HCT116 (cell line): ENCODE measurements at regions not wholly inside any gene's neighbourhood (a gene's known extent, or its start where the extent isn't known, plus 50 kb on each side); places are given as distances from the start of the nearest gene placed in this dataset.

Experiments used
- ATAC-seq: fragments of 200-7000 bp; cut with Tn5 transposase; 2 replicates; pipeline ENCODE4 v1.9.1; 2020; ENCODE audit warnings: mild to moderate bottlenecking, moderate library complexity
- BruUV-seq: library from RNA; stranded (reverse); fragments of 400-500 nt; replicated peaks from 2 replicates; lab custom pipeline; 2021; lab: Mats Ljungman, UMichigan
- CTCF ChIA-PET: fragments of 300-600 bp; sonication (Branson Sonifier 250); formaldehyde crosslinking; loops from one replicate; lab custom pipeline; 2021; ENCODE audit warnings: antibody characterized with exemption; lab: Charles Lee
- POLR2A ChIA-PET: fragments of 300-600, 350-600 bp; sonication (Branson Sonifier 250); formaldehyde crosslinking; loops from one replicate; lab custom pipeline; 2021; ENCODE audit warnings: antibody characterized with exemption; lab: Charles Lee
- RAD21 ChIA-PET, 2 experiments: fragments of 300-600 bp; sonication (Branson Sonifier 250); formaldehyde crosslinking; loops; one replicate each; lab custom pipeline; 2023; ENCODE audit warnings: low total read pairs in 2 of 2; ENCODE audit not compliant: uncharacterized antibody in 2 of 2, unreplicated experiment in 2 of 2, low non-redundant PET in 1 of 2; lab: Charles Lee
- DNase-seq: peaks from one replicate; pipeline ENCODE4 v3.0.0-alpha.2; 2010; ENCODE audit warnings: low read depth, low spot score
- H2AFZ ChIP-seq: fragments of 200-600 bp; shearing (Covaris generic), sonication (generic); 2 replicates; pipeline ENCODE4 v1.6.1; 2017; ENCODE audit warnings: low read depth, mixed run types, mixed read lengths, antibody characterized with exemption, low read length; ENCODE audit not compliant: poor library complexity, severe bottlenecking
- H3K27ac ChIP-seq: 2 replicates; pipeline ENCODE4 v1.5.1; 2012; ENCODE audit warnings: low read depth, low read length
- H3K27me3 ChIP-seq: fragments of 200-600 bp; sonication (generic); 2 replicates; pipeline ENCODE4 v1.6.1; 2016; ENCODE audit warnings: mixed run types, low read length, mixed read lengths; ENCODE audit not compliant: insufficient read depth
- H3K36me3 ChIP-seq, 2 experiments: fragments of 200-500 bp in 1 of 2; fragments of 200-600 bp in 1 of 2; sonication (Bioruptor generic) in 1 of 2; sonication (generic) in 1 of 2; 2 replicates each; pipeline versions ENCODE4 v1.5.1 to v1.6.1; 2014 to 2016; ENCODE audit warnings: low read length in 2 of 2, inconsistent platforms in 1 of 2, mixed read lengths in 1 of 2, mixed run types in 1 of 2; ENCODE audit not compliant: insufficient read depth in 2 of 2, control insufficient read depth in 1 of 2
- H3K4me1 ChIP-seq, 2 experiments: fragments of 200-600 bp in 1 of 2; sonication (generic) in 1 of 2; 2 replicates each; pipeline versions ENCODE4 v1.5.1 to v1.6.1; 2012 to 2017; ENCODE audit warnings: low read length in 2 of 2, inconsistent platforms in 1 of 2, mild to moderate bottlenecking in 1 of 2, mixed read lengths in 1 of 2, mixed run types in 1 of 2, moderate library complexity in 1 of 2; ENCODE audit not compliant: insufficient read depth in 2 of 2, control insufficient read depth in 1 of 2
- H3K4me2 ChIP-seq: fragments of 200-600 bp; sonication (generic); 2 replicates; pipeline ENCODE4 v1.6.1; 2017; ENCODE audit warnings: mixed run types, low read length, mixed read lengths
- H3K4me3 ChIP-seq, 2 experiments: fragments of 200-600 bp in 1 of 2; sonication (generic) in 1 of 2; replicated peaks in 1 of 2; 2 replicates each; pipeline ENCODE4 v1.5.1; 2011 to 2016; ENCODE audit warnings: low read length in 2 of 2, control low read depth in 1 of 2, low read depth in 1 of 2, mild to moderate bottlenecking in 1 of 2, mixed read lengths in 1 of 2, mixed run types in 1 of 2
- H3K79me2 ChIP-seq: fragments of 200-600 bp; sonication (generic); 2 replicates; pipeline ENCODE4 v1.6.1; 2017; ENCODE audit warnings: mild to moderate bottlenecking, mixed run types, low read length, moderate library complexity, mixed read lengths; ENCODE audit not compliant: insufficient read depth
- H3K9ac ChIP-seq: fragments of 200-600 bp; sonication (generic); 2 replicates; pipeline ENCODE4 v1.6.1; 2016; ENCODE audit warnings: low read length, mixed read lengths
- H3K9me2 ChIP-seq: fragments of 200-600 bp; sonication (generic), shearing (Covaris generic); 2 replicates; pipeline ENCODE4 v1.6.1; 2017; ENCODE audit warnings: mixed run types, mild to moderate bottlenecking, moderate library complexity; ENCODE audit not compliant: insufficient read depth
- H3K9me3 ChIP-seq, 2 experiments: fragments of 200-500 bp in 1 of 2; fragments of 200-600 bp in 1 of 2; sonication (Bioruptor generic) in 1 of 2; sonication (generic) in 1 of 2; 2 replicates each; pipeline ENCODE4 v1.6.1; 2014 to 2017; ENCODE audit warnings: low read length in 2 of 2, mixed read lengths in 2 of 2, inconsistent platforms in 1 of 2, low read depth in 1 of 2, mild to moderate bottlenecking in 1 of 2, mixed run types in 1 of 2, moderate library complexity in 1 of 2; ENCODE audit not compliant: control insufficient read depth in 1 of 2, insufficient read depth in 1 of 2
- H4K20me1 ChIP-seq: fragments of 200-600 bp; sonication (generic), shearing (Covaris generic); 2 replicates; pipeline ENCODE4 v1.6.1; 2017; ENCODE audit warnings: mixed run types, mild to moderate bottlenecking, moderate library complexity; ENCODE audit not compliant: insufficient read depth
- CBX3 ChIP-seq: IDR thresholded peaks from 2 replicates; pipeline ENCODE4 v1.6.1; 2012; ENCODE audit warnings: low read depth
- CEBPB ChIP-seq: IDR thresholded peaks from 2 replicates; pipeline ENCODE4 v1.6.1; 2012; ENCODE audit warnings: low read depth
- ELF1 ChIP-seq: IDR thresholded peaks from 2 replicates; pipeline ENCODE4 v1.6.1; 2012; ENCODE audit warnings: low read depth, borderline replicate concordance
- EZH2 ChIP-seq: fragments of 200-600 bp; sonication (generic); IDR thresholded peaks from 2 replicates; pipeline ENCODE4 v1.6.1; 2017; ENCODE audit warnings: antibody characterized with exemption, mixed run types
- EZH2phosphoT487 ChIP-seq: fragments of 200-600 bp; IDR thresholded peaks from 2 replicates; pipeline ENCODE4 v1.6.1; 2018; ENCODE audit warnings: antibody characterized with exemption, borderline replicate concordance
- JUND ChIP-seq: IDR thresholded peaks from 2 replicates; pipeline ENCODE4 v1.6.1; 2012
- POLR2A ChIP-seq: IDR thresholded peaks from 2 replicates; pipeline ENCODE4 v1.7.0; 2011; ENCODE audit warnings: borderline replicate concordance; ENCODE audit not compliant: insufficient read depth, insufficient read length; ENCODE audit errors: extremely low read depth
- POLR2AphosphoS5 ChIP-seq: IDR thresholded peaks from 2 replicates; pipeline ENCODE4 v1.6.1; 2011; ENCODE audit warnings: mild to moderate bottlenecking, low read depth, low read length, moderate library complexity
- SIN3A ChIP-seq: IDR thresholded peaks from 2 replicates; pipeline ENCODE4 v1.6.1; 2012; ENCODE audit warnings: low read depth
- SP1 ChIP-seq: IDR thresholded peaks from 2 replicates; pipeline ENCODE4 v1.6.1; 2012; ENCODE audit warnings: low read depth
- SRF ChIP-seq: IDR thresholded peaks from 2 replicates; pipeline ENCODE4 v1.6.1; 2012; ENCODE audit warnings: low read depth
- TCF7L2 ChIP-seq: IDR thresholded peaks from 2 replicates; pipeline ENCODE4 v1.7.0; 2011; ENCODE audit warnings: borderline replicate concordance, inconsistent platforms; ENCODE audit not compliant: insufficient read depth, insufficient read length; ENCODE audit errors: extremely low read depth
- YY1 ChIP-seq: IDR thresholded peaks from 2 replicates; pipeline ENCODE4 v1.6.1; 2011; ENCODE audit warnings: low read length, low read depth, moderate library complexity, mild to moderate bottlenecking; ENCODE audit not compliant: insufficient replicate concordance; ENCODE audit errors: extremely low read depth
- ZBTB33 ChIP-seq: IDR thresholded peaks from 2 replicates; pipeline ENCODE4 v1.6.1; 2011; ENCODE audit warnings: mild to moderate bottlenecking, low read length, moderate library complexity; ENCODE audit not compliant: insufficient replicate concordance; ENCODE audit errors: extremely low read depth
- ZFX ChIP-seq: fragments of 450-650 bp; IDR thresholded peaks from 2 replicates; pipeline ENCODE4 v1.6.1; 2017
- ZNF274 ChIP-seq: fragments of 200-500 bp; sonication (Bioruptor generic); IDR thresholded peaks from 2 replicates; pipeline ENCODE4 v1.6.1; 2014; ENCODE audit warnings: mild to moderate bottlenecking, low read depth, low read length, inconsistent platforms
- intact Hi-C: fragments of 100-400 bp; cut with micrococcal nuclease; formaldehyde crosslinking; loops from 2 replicates; pipeline ENCODE4 v1.10.0; 2022
- TF ChIP-seq, protein P1 (sequence below): IDR thresholded peaks from 2 replicates; pipeline ENCODE4 v1.6.1; 2012
- TF ChIP-seq, protein P2 (sequence below): IDR thresholded peaks from 2 replicates; pipeline ENCODE4 v1.6.1; 2012; ENCODE audit warnings: low read depth
- TF ChIP-seq, protein P3 (sequence below): IDR thresholded peaks from 2 replicates; pipeline ENCODE4 v1.6.1; 2012
- TF ChIP-seq, protein P4 (sequence below), 3 experiments: fragments of 200-600 bp in 1 of 3; sonication (generic) in 1 of 3; IDR thresholded peaks in 2 of 3; conservative IDR thresholded peaks in 1 of 3; 2 replicates each; pipeline ENCODE4 v1.5.1; 2012 to 2017; ENCODE audit warnings: low read depth in 2 of 3, low read length in 2 of 3, antibody characterized with exemption in 1 of 3, borderline replicate concordance in 1 of 3, control low read depth in 1 of 3, mild to moderate bottlenecking in 1 of 3, mixed read lengths in 1 of 3, mixed run types in 1 of 3, moderate library complexity in 1 of 3; ENCODE audit not compliant: insufficient read depth in 1 of 3

DNA sequence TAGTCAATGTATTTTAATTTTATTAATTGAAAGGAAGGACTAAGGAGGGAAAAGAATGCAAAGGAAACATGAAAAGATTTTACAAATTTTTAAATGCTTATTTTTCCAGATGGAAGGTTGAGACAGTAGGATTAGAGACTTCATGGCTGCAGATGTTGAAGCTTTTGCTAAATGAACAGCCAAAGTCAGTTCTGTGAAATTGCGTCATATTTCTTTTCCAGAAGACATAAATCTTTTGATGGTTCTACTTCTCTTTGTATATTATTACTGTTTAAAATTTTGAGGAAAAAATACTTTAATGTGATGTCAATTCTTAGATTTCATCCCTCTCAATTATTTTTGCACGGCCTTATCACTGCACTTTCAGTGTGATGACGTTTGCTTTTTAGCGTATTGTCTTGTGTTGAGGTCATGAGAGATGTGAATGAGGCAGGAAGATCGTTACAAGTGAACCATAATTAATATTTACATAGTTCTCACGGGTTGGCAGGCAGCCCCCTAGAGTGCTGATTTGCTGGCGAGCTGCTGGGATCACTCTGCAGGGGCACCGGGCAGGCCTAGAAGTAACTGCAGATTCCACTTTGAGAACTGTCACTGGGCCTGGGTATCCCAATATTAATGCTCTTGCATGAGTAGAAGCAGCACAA is 158.1 kb downstream of the TBXT start:
- H3K79me2 ChIP-seq = no peaks in the 10 kb centered on the region
- ChIA-PET RAD21 (no interaction called here), CTCF (no interaction called here), POLR2A (no interaction called here)
- TF ChIP-seq POLR2AphosphoS5 (no peak), JUND (no peak), TCF7L2 (no peak), ZFX (no peak), SIN3A (no peak), ZBTB33 (no peak), SRF (no peak), ZNF274 (no peak), SP1 (no peak), POLR2A (no peak), CEBPB (no peak), YY1 (no peak), EZH2 (no peak), EZH2phosphoT487 (no peak), CBX3 (no peak), ELF1 (no peak)
- TF ChIP-seq, protein P1, sequence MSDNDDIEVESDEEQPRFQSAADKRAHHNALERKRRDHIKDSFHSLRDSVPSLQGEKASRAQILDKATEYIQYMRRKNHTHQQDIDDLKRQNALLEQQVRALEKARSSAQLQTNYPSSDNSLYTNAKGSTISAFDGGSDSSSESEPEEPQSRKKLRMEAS = no peak
- TF ChIP-seq, protein P2, sequence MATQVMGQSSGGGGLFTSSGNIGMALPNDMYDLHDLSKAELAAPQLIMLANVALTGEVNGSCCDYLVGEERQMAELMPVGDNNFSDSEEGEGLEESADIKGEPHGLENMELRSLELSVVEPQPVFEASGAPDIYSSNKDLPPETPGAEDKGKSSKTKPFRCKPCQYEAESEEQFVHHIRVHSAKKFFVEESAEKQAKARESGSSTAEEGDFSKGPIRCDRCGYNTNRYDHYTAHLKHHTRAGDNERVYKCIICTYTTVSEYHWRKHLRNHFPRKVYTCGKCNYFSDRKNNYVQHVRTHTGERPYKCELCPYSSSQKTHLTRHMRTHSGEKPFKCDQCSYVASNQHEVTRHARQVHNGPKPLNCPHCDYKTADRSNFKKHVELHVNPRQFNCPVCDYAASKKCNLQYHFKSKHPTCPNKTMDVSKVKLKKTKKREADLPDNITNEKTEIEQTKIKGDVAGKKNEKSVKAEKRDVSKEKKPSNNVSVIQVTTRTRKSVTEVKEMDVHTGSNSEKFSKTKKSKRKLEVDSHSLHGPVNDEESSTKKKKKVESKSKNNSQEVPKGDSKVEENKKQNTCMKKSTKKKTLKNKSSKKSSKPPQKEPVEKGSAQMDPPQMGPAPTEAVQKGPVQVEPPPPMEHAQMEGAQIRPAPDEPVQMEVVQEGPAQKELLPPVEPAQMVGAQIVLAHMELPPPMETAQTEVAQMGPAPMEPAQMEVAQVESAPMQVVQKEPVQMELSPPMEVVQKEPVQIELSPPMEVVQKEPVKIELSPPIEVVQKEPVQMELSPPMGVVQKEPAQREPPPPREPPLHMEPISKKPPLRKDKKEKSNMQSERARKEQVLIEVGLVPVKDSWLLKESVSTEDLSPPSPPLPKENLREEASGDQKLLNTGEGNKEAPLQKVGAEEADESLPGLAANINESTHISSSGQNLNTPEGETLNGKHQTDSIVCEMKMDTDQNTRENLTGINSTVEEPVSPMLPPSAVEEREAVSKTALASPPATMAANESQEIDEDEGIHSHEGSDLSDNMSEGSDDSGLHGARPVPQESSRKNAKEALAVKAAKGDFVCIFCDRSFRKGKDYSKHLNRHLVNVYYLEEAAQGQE = no peak
- TF ChIP-seq, protein P3, sequence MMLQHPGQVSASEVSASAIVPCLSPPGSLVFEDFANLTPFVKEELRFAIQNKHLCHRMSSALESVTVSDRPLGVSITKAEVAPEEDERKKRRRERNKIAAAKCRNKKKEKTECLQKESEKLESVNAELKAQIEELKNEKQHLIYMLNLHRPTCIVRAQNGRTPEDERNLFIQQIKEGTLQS = no peak
- TF ChIP-seq, protein P4, sequence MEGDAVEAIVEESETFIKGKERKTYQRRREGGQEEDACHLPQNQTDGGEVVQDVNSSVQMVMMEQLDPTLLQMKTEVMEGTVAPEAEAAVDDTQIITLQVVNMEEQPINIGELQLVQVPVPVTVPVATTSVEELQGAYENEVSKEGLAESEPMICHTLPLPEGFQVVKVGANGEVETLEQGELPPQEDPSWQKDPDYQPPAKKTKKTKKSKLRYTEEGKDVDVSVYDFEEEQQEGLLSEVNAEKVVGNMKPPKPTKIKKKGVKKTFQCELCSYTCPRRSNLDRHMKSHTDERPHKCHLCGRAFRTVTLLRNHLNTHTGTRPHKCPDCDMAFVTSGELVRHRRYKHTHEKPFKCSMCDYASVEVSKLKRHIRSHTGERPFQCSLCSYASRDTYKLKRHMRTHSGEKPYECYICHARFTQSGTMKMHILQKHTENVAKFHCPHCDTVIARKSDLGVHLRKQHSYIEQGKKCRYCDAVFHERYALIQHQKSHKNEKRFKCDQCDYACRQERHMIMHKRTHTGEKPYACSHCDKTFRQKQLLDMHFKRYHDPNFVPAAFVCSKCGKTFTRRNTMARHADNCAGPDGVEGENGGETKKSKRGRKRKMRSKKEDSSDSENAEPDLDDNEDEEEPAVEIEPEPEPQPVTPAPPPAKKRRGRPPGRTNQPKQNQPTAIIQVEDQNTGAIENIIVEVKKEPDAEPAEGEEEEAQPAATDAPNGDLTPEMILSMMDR (IDR thresholded peaks at IDR 0.05 in 2 of 3, conservative IDR thresholded peaks at IDR 0.05 in 1 of 3; ENCODE audit: borderline replicate concordance in 1 of 3, insufficient read depth in 1 of 3, low read depth in 2 of 3, low read length in 2 of 3) = no peak
- H3K9me3 ChIP-seq = no peaks in the 10 kb centered on the region
- H3K27me3 ChIP-seq = no peaks in the 10 kb centered on the region
- H3K9ac ChIP-seq = no peak overlapping the region
- ATAC-seq (no peak), DNase-seq (no peak)
- no TSS peak for BruUV-seq
- H3K27ac ChIP-seq = no peak overlapping the region
- H2AFZ ChIP-seq = no peak overlapping the region
- H3K4me1 ChIP-seq = no peaks in the 10 kb centered on the region
- no peak overlapping the region for H3K4me3 ChIP-seq
- intact Hi-C loops = no loop called here
- H4K20me1 ChIP-seq = no peaks in the 10 kb centered on the region
- H3K9me2 ChIP-seq = no peaks in the 10 kb centered on the region
- H3K4me2 ChIP-seq = no peak overlapping the region
- no peaks in the 10 kb centered on the region for H3K36me3 ChIP-seq
